ENCODE measurements at regions not wholly inside any gene's neighbourhood (a gene's known extent, or its start where the extent isn't known, plus 50 kb on each side); places are given as distances from the start of the nearest gene placed in this dataset.

DNA sequence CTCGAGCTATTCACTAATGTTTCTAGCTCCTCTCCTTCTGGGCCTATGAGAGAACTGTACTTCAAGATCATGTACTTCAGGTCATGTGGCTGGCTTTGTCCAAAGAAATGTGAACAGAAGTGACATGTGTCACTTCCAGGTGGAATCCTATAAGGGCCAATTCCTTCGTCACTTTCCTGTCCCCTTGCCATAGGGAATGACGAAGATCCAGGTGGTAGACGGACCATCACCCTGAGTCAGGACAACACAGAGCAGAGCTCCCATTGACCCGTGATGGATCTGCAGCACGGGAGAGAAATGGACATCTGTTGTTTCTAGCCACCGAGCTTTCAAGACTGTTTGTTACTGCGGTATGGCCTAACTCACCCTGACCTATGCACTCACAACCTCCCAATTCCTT is 157.0 kb downstream of the DRD1 start:
- in situ Hi-C loops (cut with MboI; ENCODE audit: low sequenced_read_pairs, unreplicated experiment): no loop called here
- TF ChIP-seq, protein P1, sequence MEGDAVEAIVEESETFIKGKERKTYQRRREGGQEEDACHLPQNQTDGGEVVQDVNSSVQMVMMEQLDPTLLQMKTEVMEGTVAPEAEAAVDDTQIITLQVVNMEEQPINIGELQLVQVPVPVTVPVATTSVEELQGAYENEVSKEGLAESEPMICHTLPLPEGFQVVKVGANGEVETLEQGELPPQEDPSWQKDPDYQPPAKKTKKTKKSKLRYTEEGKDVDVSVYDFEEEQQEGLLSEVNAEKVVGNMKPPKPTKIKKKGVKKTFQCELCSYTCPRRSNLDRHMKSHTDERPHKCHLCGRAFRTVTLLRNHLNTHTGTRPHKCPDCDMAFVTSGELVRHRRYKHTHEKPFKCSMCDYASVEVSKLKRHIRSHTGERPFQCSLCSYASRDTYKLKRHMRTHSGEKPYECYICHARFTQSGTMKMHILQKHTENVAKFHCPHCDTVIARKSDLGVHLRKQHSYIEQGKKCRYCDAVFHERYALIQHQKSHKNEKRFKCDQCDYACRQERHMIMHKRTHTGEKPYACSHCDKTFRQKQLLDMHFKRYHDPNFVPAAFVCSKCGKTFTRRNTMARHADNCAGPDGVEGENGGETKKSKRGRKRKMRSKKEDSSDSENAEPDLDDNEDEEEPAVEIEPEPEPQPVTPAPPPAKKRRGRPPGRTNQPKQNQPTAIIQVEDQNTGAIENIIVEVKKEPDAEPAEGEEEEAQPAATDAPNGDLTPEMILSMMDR (IDR thresholded peaks at IDR 0.05; ENCODE audit: borderline replicate concordance, control extremely low read depth, extremely low read depth, insufficient read depth, missing control alignments): no peak
- DNase-seq (ENCODE audit: low spot score): no peak

GRCh38 chr5:175285261-175285660 is 158.7 kb downstream of the DRD1 start:
- DNase-seq (ENCODE audit: low spot score): no peak
- TF ChIP-seq, protein P1 (IDR thresholded peaks at IDR 0.05; ENCODE audit: borderline replicate concordance, control extremely low read depth, extremely low read depth, insufficient read depth, missing control alignments): no peak
- in situ Hi-C loops (cut with MboI; ENCODE audit: low sequenced_read_pairs, unreplicated experiment): no loop called here

- TF ChIP-seq, protein P1 (IDR thresholded peaks at IDR 0.05; ENCODE audit: borderline replicate concordance, control extremely low read depth, extremely low read depth, insufficient read depth, missing control alignments): no peak
- in situ Hi-C loops (cut with MboI; ENCODE audit: low sequenced_read_pairs, unreplicated experiment): no loop called here
Measured at GRCh38 chr5:175284806-175285205, 159.2 kb downstream of the DRD1 start.

GRCh38 chr5:175282611-175283225 is 161.3 kb downstream of the DRD1 start:
- TF ChIP-seq, protein P1 (IDR thresholded peaks at IDR 0.05; ENCODE audit: borderline replicate concordance, control extremely low read depth, extremely low read depth, insufficient read depth, missing control alignments): no peak
- DNase-seq (ENCODE audit: low spot score): no peak
- in situ Hi-C loops (cut with MboI; ENCODE audit: low sequenced_read_pairs, unreplicated experiment): no loop called here

More at GRCh38 chr5:175284806-175285205, 159.2 kb downstream of the DRD1 start:
- DNase-seq (ENCODE audit: low spot score): no peak

GRCh38 chr5:175281714-175282113 is 162.3 kb downstream of the DRD1 start:
- TF ChIP-seq, protein P1 (IDR thresholded peaks at IDR 0.05; ENCODE audit: borderline replicate concordance, control extremely low read depth, extremely low read depth, insufficient read depth, missing control alignments): no peak
- DNase-seq (ENCODE audit: low spot score): no peak
- in situ Hi-C loops (cut with MboI; ENCODE audit: low sequenced_read_pairs, unreplicated experiment): no loop called here

DNA sequence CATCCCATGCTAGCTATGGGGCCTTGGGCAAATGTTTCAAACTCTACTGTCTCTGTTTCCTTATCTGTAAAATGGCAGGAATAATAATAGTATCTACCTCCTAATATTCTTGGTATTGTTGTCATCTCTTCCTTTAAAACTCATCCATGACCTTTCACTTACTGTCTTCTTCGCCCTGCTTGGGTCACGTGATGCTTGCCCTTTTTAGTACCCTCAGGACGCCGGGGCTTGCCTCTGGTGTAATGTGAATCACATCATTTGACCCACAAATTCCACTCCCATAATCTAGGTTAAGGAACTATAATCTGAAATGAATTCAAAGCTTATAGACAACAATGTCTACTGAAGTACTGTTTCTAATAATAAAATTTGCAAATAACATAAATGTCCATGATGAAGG is 162.7 kb downstream of the DRD1 start:
- DNase-seq (ENCODE audit: low spot score): no peak
- in situ Hi-C loops (cut with MboI; ENCODE audit: low sequenced_read_pairs, unreplicated experiment): no loop called here
- TF ChIP-seq, protein P1 (IDR thresholded peaks at IDR 0.05; ENCODE audit: borderline replicate concordance, control extremely low read depth, extremely low read depth, insufficient read depth, missing control alignments): no peak

All from GM13976 (cell line).